ENCODE measurements at regions not wholly inside any gene's neighbourhood (a gene's known extent, or its start where the extent isn't known, plus 50 kb on each side); places are given as distances from the start of the nearest gene placed in this dataset.

DNA sequence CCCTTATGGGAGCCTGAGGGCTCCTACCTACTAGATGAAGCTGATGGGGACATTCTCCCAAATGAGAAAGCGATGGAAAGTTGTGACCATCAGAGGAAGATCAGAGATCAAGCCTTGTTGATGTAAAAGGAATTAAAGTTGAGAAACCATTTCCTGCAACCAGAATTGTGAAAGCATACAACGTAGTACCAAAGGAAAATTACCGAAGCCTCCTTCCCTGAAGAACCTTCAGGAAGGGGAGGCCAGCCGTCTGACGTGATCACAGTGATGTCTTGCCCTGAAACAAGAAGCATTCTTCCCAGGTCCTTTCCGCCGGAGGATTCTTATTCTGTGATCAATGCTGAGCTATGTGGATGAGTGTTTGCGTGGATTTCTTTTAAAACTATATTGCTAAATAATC, 211.6 kb upstream of the TNP1 start:
- TF ChIP-seq, protein P1, sequence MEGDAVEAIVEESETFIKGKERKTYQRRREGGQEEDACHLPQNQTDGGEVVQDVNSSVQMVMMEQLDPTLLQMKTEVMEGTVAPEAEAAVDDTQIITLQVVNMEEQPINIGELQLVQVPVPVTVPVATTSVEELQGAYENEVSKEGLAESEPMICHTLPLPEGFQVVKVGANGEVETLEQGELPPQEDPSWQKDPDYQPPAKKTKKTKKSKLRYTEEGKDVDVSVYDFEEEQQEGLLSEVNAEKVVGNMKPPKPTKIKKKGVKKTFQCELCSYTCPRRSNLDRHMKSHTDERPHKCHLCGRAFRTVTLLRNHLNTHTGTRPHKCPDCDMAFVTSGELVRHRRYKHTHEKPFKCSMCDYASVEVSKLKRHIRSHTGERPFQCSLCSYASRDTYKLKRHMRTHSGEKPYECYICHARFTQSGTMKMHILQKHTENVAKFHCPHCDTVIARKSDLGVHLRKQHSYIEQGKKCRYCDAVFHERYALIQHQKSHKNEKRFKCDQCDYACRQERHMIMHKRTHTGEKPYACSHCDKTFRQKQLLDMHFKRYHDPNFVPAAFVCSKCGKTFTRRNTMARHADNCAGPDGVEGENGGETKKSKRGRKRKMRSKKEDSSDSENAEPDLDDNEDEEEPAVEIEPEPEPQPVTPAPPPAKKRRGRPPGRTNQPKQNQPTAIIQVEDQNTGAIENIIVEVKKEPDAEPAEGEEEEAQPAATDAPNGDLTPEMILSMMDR (IDR thresholded peaks at IDR 0.05), result no peak
- TF ChIP-seq POLR2AphosphoS5 (IDR thresholded peaks at IDR 0.05), result no peak
- no peak for TF ChIP-seq POLR2A (IDR thresholded peaks at IDR 0.05)
- no peak for DNase-seq (ENCODE audit: low spot score)
- no peaks in the 10 kb centered on the region for H3K4me1 ChIP-seq (replicated peaks)
- H3K27ac ChIP-seq, result no peak overlapping the region
- intact Hi-C loops (cut with DNase I), result no loop called here
- whole genome bisulfite sequencing, result 92% methylated on average over 8 of the region's 8 CpGs
- no peak overlapping the region for H3K4me3 ChIP-seq
- H3K27me3 ChIP-seq (replicated peaks; ENCODE audit: insufficient read depth), result no peaks in the 10 kb centered on the region
- H3K36me3 ChIP-seq, result no peaks in the 10 kb centered on the region
- no peaks in the 10 kb centered on the region for H3K9me3 ChIP-seq

DNA sequence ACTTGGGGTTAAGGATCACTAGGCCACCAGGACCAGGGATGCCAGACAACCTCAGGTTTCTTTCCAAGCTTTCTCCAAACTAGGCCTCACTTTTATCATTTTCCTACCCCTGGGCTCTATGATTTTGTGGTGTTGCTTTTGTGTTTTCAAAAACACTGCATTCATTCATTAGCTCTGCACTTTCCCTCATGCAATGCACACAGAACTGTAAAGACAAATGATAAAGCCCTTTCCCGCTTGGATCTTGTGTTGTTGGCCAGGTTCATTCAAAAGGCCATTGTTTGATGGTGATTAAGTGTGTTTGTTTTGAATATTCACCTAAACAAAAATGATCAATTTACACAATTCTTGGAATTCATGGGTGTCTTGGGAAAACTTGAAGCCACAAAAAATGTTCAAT, 210.7 kb upstream of the TNP1 start:
- Histone ChIP-seq H3K27me3 (replicated peaks; ENCODE audit: insufficient read depth) (no peaks in the 10 kb centered on the region), H3K4me3 (no peak overlapping the region), H3K9me3 (no peaks in the 10 kb centered on the region), H3K36me3 (no peaks in the 10 kb centered on the region), H3K27ac (no peak overlapping the region), H3K4me1 (replicated peaks) (no peaks in the 10 kb centered on the region)
- TF ChIP-seq POLR2AphosphoS5 (IDR thresholded peaks at IDR 0.05), result no peak
- no peak for TF ChIP-seq POLR2A (IDR thresholded peaks at IDR 0.05)
- TF ChIP-seq, protein P1 (IDR thresholded peaks at IDR 0.05), result no peak
- intact Hi-C loops (cut with DNase I), result no loop called here
- no peak for DNase-seq (ENCODE audit: low spot score)
- 97% methylated on average over 1 of the region's 1 CpG for WGBS

DNA sequence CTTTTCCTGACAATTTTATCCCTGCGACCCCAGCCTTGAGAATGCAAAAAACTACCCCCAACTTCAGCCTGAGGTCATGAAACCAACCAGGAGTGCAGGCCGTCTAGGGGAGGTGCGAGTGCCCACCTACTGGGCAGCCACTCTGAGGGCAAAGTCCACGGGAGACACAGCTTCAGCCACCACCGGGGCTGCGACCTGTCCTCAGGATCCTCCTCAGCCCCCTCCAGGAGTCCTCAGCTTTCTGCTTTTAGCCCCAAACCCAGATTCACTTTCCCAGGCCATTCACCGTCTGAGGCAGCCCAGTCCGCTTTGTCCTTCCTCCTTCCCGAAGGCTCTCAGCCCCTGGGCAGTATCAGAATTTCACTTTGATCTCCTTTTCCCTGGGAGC, 210.2 kb upstream of the TNP1 start:
- intact Hi-C loops (cut with DNase I), result no loop called here
- no peak for DNase-seq (ENCODE audit: low spot score)
- Histone ChIP-seq H3K27me3 (replicated peaks; ENCODE audit: insufficient read depth) (no peaks in the 10 kb centered on the region), H3K4me1 (replicated peaks) (no peaks in the 10 kb centered on the region), H3K36me3 (no peaks in the 10 kb centered on the region), H3K27ac (no peak overlapping the region), H3K4me3 (no peak overlapping the region), H3K9me3 (no peaks in the 10 kb centered on the region)
- TF ChIP-seq POLR2AphosphoS5 (IDR thresholded peaks at IDR 0.05) (no peak), POLR2A (IDR thresholded peaks at IDR 0.05) (no peak)
- TF ChIP-seq, protein P1 (IDR thresholded peaks at IDR 0.05), result no peak
- 84% methylated on average over 9 of the region's 9 CpGs for WGBS

DNA sequence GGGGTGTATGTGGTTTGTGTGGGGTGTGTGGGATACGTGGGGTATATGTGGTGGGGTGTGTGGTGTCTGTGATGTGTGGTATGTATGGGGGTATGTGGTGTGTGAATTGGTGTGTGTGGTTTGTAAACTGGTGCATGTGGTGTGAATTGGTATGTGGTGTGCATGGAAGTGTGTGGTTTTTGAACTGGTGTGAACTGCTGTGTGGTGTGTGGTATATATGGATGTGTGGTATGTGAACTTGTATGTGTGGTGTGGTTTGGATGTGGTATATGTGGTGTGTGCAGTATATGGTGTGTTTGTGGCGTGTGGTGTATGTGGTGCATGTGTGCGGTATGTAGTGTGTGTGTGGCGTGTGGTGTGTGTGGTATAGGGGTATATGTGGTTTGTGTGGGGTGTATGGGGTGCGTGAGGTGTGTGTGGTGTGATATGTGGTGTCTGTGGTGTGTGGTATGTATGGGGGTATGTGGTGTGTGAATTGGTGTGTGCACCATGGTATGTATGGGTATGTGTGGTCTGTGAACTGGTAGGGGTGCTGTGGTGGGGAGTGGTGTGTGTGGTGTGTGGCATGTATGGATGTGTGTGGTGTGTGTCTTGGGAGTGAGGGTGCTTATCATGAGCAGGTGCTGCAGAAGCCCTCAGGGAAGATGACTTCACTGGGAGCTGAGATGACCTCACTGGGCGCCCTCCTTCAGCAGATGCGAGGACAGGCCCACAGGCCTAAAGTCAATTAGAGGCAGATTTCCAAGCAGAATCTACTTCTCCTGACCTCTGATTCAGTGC, 209.6 kb upstream of the TNP1 start:
- WGBS, result 93% methylated on average over 7 of the region's 7 CpGs
- no peaks in the 10 kb centered on the region for H3K4me1 ChIP-seq (replicated peaks)
- H3K27me3 ChIP-seq (replicated peaks; ENCODE audit: insufficient read depth), result no peaks in the 10 kb centered on the region
- H3K27ac ChIP-seq, result no peak overlapping the region
- H3K4me3 ChIP-seq, result no peak overlapping the region
- no peaks in the 10 kb centered on the region for H3K36me3 ChIP-seq
- no peaks in the 10 kb centered on the region for H3K9me3 ChIP-seq
- no peak for DNase-seq (ENCODE audit: low spot score)
- TF ChIP-seq POLR2A (IDR thresholded peaks at IDR 0.05), result no peak
- TF ChIP-seq POLR2AphosphoS5 (IDR thresholded peaks at IDR 0.05), result no peak
- TF ChIP-seq, protein P1 (IDR thresholded peaks at IDR 0.05), result no peak
- intact Hi-C loops (cut with DNase I), result no loop called here

DNA sequence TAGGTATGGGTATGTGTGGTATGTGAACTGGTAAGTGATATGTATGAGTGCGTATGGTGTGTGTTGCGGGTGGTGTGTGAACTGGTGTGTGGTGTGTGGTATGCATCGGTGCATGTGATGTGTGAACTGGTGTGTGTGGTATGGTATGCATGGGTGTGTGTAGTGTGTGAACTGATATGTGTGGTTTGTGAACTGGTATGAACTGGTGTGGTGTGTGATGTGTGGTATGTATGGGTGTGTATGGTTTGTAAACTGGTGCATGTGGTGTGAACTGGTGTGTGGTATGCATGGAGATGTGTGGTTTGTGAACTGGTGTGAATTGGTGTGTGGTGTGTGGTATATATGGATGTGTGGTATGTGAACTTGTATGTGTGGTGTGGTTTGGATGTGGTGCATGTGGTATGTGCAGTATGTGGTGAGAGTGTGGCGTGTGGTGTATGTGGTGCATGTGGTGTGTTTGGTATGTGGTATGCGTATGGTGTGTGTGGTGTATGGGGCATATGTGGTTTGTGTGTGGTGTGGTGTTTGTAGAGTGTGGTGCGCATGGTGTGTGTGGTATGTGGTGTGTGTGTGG, 208.9 kb upstream of the TNP1 start:
- no peak overlapping the region for H3K27ac ChIP-seq
- H3K27me3 ChIP-seq (replicated peaks; ENCODE audit: insufficient read depth), result no peaks in the 10 kb centered on the region
- no peak for DNase-seq (ENCODE audit: low spot score)
- 96% methylated on average over 6 of the region's 6 CpGs for WGBS
- no peaks in the 10 kb centered on the region for H3K36me3 ChIP-seq
- H3K4me3 ChIP-seq, result no peak overlapping the region
- no peaks in the 10 kb centered on the region for H3K4me1 ChIP-seq (replicated peaks)
- H3K9me3 ChIP-seq, result no peaks in the 10 kb centered on the region
- intact Hi-C loops (cut with DNase I), result no loop called here
- TF ChIP-seq POLR2AphosphoS5 (IDR thresholded peaks at IDR 0.05) (no peak), POLR2A (IDR thresholded peaks at IDR 0.05) (no peak)
- TF ChIP-seq, protein P1 (IDR thresholded peaks at IDR 0.05), result no peak

Data from prostate gland (tissue), 2 donors.